Neural progenitor cell (in vitro differentiated cells): ENCODE measurements at regions not wholly inside any gene's neighbourhood (a gene's known extent, or its start where the extent isn't known, plus 50 kb on each side); places are given as distances from the start of the nearest gene placed in this dataset.

Experiments used
- DNase-seq: peaks from one replicate; pipeline ENCODE4 v3.0.0-alpha.2; 2016; ENCODE audit warnings: low spot score
- H2AFZ ChIP-seq: fragments of 200-600 bp; sonication (generic); replicated peaks from 2 replicates; pipeline ENCODE4 v1.6.1; 2016; ENCODE audit warnings: antibody characterized with exemption
- H3F3A ChIP-seq: fragments of 200-600 bp; sonication (generic); 2 replicates; pipeline ENCODE4 v1.6.1; 2016; ENCODE audit warnings: antibody characterized with exemption, low read depth
- H3K27ac ChIP-seq: fragments of 200-600 bp; sonication (generic); 2 replicates; pipeline ENCODE4 v1.5.1; 2016; ENCODE audit warnings: mild to moderate bottlenecking
- H3K27me3 ChIP-seq: fragments of 200-600 bp; sonication (generic); 2 replicates; pipeline ENCODE4 v1.6.1; 2016; ENCODE audit warnings: mild to moderate bottlenecking, moderate library complexity
- H3K36me3 ChIP-seq: fragments of 200-600 bp; sonication (generic); 2 replicates; pipeline ENCODE4 v1.5.1; 2016
- H3K4me1 ChIP-seq: fragments of 200-600 bp; sonication (generic); 2 replicates; pipeline ENCODE4 v1.6.1; 2016; ENCODE audit warnings: mixed run types
- H3K4me2 ChIP-seq: fragments of 200-600 bp; sonication (generic); 2 replicates; pipeline ENCODE4 v1.6.1; 2016
- H3K4me3 ChIP-seq: fragments of 200-600 bp; sonication (generic); 2 replicates; pipeline ENCODE4 v1.5.1; 2016
- H3K79me2 ChIP-seq: fragments of 200-600 bp; sonication (generic); 2 replicates; pipeline ENCODE4 v1.6.1; 2016; ENCODE audit warnings: low read depth
- H3K9ac ChIP-seq: fragments of 200-600 bp; sonication (generic); 2 replicates; pipeline ENCODE4 v1.6.1; 2016
- H3K9me3 ChIP-seq: fragments of 200-600 bp; sonication (generic); 2 replicates; pipeline ENCODE4 v1.5.1; 2016; ENCODE audit warnings: low read depth
- H4K20me1 ChIP-seq: fragments of 200-600 bp; sonication (generic); 2 replicates; pipeline ENCODE4 v1.6.1; 2016; ENCODE audit warnings: low read depth
- H3K27ac Mint-ChIP-seq: 3 replicates; pipeline ENCODE4 v1.8.0; 2021; ENCODE audit warnings: mixed read lengths
- H3K27me3 Mint-ChIP-seq: 2 replicates; pipeline ENCODE4 v1.8.0; 2022; ENCODE audit warnings: low read depth, mild to moderate bottlenecking, inconsistent platforms, moderate library complexity, mixed read lengths; ENCODE audit not compliant: insufficient read depth
- H3K36me3 Mint-ChIP-seq: 3 replicates; pipeline ENCODE4 v1.8.0; 2021; ENCODE audit warnings: mixed read lengths
- H3K4me1 Mint-ChIP-seq: 3 replicates; pipeline ENCODE4 v1.8.0; 2021; ENCODE audit warnings: mixed read lengths
- H3K4me3 Mint-ChIP-seq: 3 replicates; pipeline ENCODE4 v1.8.0; 2021; ENCODE audit warnings: mild to moderate bottlenecking, moderate library complexity, mixed read lengths
- H3K9me3 Mint-ChIP-seq: 3 replicates; pipeline ENCODE4 v1.8.0; 2020; ENCODE audit warnings: mixed read lengths
- CTCF ChIP-seq: fragments of 200-600 bp; sonication (generic); IDR thresholded peaks from 2 replicates; pipeline ENCODE4 v1.5.1; 2017; ENCODE audit warnings: antibody characterized with exemption, mild to moderate bottlenecking
- EZH2 ChIP-seq: fragments of 200-600 bp; sonication (generic); IDR thresholded peaks from 2 replicates; pipeline ENCODE4 v1.6.1; 2017; ENCODE audit warnings: antibody characterized with exemption, mild to moderate bottlenecking, moderate library complexity
- EZH2phosphoT487 ChIP-seq: fragments of 200-600 bp; sonication (generic); IDR thresholded peaks from 2 replicates; pipeline ENCODE4 v1.6.1; 2017; ENCODE audit warnings: antibody characterized with exemption

- no peak for TF ChIP-seq EZH2phosphoT487
- no peak for TF ChIP-seq EZH2
- no peak for TF ChIP-seq CTCF
- H3K4me3 Mint-ChIP-seq, result no peak overlapping the region
Observed at GRCh38 chr3:80970292-80970691, 791.2 kb downstream of the GBE1 start.

DNA sequence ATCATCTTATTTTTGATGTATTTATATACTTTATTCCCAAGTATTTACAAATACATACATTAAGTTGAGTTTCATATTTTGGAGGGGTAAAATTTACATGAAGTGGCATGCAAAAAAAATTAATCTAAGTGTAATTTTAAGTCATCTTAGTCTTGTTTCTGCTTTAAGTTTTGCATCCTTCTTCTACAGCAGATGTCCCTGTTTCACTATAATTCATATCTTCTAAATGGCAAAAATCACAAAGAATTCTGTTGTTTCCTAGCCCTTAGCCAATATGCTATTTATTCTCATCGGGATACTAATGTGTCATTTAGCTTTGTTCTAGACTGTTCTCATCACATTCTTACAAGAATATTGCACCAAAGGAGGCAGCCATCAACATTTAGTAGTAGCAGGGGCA is 831.9 kb downstream of the GBE1 start:
- Mint-ChIP-seq H3K4me1 (no peaks in the 10 kb centered on the region), H3K27ac (no peak overlapping the region), H3K9me3 (peaks cover 3% of the 10 kb centered on the region), H3K4me3 (no peak overlapping the region), H3K27me3 (no peaks in the 10 kb centered on the region), H3K36me3 (no peaks in the 10 kb centered on the region)
- Histone ChIP-seq H3K9me3 (no peaks in the 10 kb centered on the region), H3K27me3 (no peaks in the 10 kb centered on the region), H3K79me2 (no peaks in the 10 kb centered on the region), H3K4me1 (no peaks in the 10 kb centered on the region), H4K20me1 (no peaks in the 10 kb centered on the region), H3K36me3 (no peaks in the 10 kb centered on the region), H3K4me3 (no peak overlapping the region), H3K9ac (no peak overlapping the region), H2AFZ (no peak overlapping the region), H3F3A (no peaks in the 10 kb centered on the region), H3K4me2 (no peak overlapping the region), H3K27ac (no peak overlapping the region)
- TF ChIP-seq CTCF, result no peak
- no peak for TF ChIP-seq EZH2phosphoT487
- no peak for TF ChIP-seq EZH2
- DNase-seq, result no peak

More at GRCh38 chr3:80970292-80970691, 791.2 kb downstream of the GBE1 start:
- Mint-ChIP-seq H3K36me3 (no peaks in the 10 kb centered on the region), H3K27ac (no peak overlapping the region), H3K27me3 (peaks cover 2% of the 10 kb centered on the region), H3K9me3 (no peaks in the 10 kb centered on the region), H3K4me1 (no peaks in the 10 kb centered on the region)
- no peaks in the 10 kb centered on the region for H3K36me3 ChIP-seq
- H3K79me2 ChIP-seq, result no peaks in the 10 kb centered on the region
- no peak for DNase-seq
- no peaks in the 10 kb centered on the region for H3K27me3 ChIP-seq
- no peak overlapping the region for H3K9ac ChIP-seq
- H3K4me2 ChIP-seq, result no peak overlapping the region
- no peak overlapping the region for H3K4me3 ChIP-seq
- no peaks in the 10 kb centered on the region for H3K9me3 ChIP-seq
- H3F3A ChIP-seq, result no peaks in the 10 kb centered on the region
- H4K20me1 ChIP-seq, result no peaks in the 10 kb centered on the region
- H3K4me1 ChIP-seq, result no peaks in the 10 kb centered on the region
- no peak overlapping the region for H2AFZ ChIP-seq
- no peak overlapping the region for H3K27ac ChIP-seq

DNA sequence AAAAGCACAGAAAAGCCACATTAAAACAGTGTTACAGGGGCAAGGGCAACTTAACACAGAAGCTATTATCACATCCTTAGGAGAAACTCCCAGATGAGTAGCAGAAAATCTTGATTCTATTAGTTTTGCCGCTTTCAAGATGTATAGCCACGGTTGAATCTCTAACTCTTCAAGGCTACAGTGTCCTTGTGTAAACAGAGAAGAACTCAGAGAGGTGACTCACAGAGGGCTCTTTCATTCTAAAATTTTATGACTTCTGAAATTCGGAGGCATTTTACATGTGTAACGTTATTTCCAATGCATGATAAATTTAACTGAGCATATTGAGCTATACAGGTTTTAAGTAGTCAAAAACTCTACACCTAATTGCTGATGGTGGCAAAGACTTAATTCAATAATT is 846.6 kb downstream of the GBE1 start:
- H3K4me2 ChIP-seq, result no peak overlapping the region
- no peaks in the 10 kb centered on the region for H3K9me3 ChIP-seq
- no peaks in the 10 kb centered on the region for H3F3A ChIP-seq
- no peaks in the 10 kb centered on the region for H3K79me2 ChIP-seq
- no peak overlapping the region for H3K27ac Mint-ChIP-seq
- H3K36me3 Mint-ChIP-seq, result no peaks in the 10 kb centered on the region
- no peaks in the 10 kb centered on the region for H3K9me3 Mint-ChIP-seq
- H3K4me3 Mint-ChIP-seq, result no peak overlapping the region
- TF ChIP-seq CTCF (no peak), EZH2phosphoT487 (no peak), EZH2 (no peak)
- no peak overlapping the region for H3K9ac ChIP-seq
- no peak overlapping the region for H2AFZ ChIP-seq
- no peak overlapping the region for H3K4me3 ChIP-seq
- H3K4me1 ChIP-seq, result no peaks in the 10 kb centered on the region
- H3K36me3 ChIP-seq, result no peaks in the 10 kb centered on the region
- H3K4me1 Mint-ChIP-seq, result no peaks in the 10 kb centered on the region
- H3K27me3 ChIP-seq, result no peaks in the 10 kb centered on the region
- H4K20me1 ChIP-seq, result no peaks in the 10 kb centered on the region
- no peak overlapping the region for H3K27ac ChIP-seq
- peaks cover 2% of the 10 kb centered on the region for H3K27me3 Mint-ChIP-seq
- DNase-seq, result no peak
